ENCODE measurements at regions not wholly inside any gene's neighbourhood (a gene's known extent, or its start where the extent isn't known, plus 50 kb on each side); places are given as distances from the start of the nearest gene placed in this dataset.

GRCh38 chr12:116411977-116412376, 134.5 kb upstream of the MED13L start:
- ATAC-seq (ENCODE audit: poor library complexity) (no peak), DNase-seq (no peak)
- intact Hi-C loops (cut with DNase I, micrococcal nuclease) = no loop called here
- Histone ChIP-seq H3K36me3 (ENCODE audit: insufficient read depth, low read length) (no peaks in the 10 kb centered on the region), H3K27me3 (ENCODE audit: control insufficient read depth in 1 of 2, insufficient read depth in 2 of 2, low read length in 2 of 2) (no peaks in the 10 kb centered on the region), H3K9me3 (ENCODE audit: control insufficient read depth in 1 of 2, insufficient read depth in 1 of 2, low read length in 2 of 2) (no peaks in the 10 kb centered on the region), H3K27ac (ENCODE audit: low read depth in 1 of 2, low read length in 2 of 2) (no peak overlapping the region), H3K4me3 (ENCODE audit: low read length) (no peak overlapping the region), H3K4me1 (ENCODE audit: insufficient read depth, low read length) (no peaks in the 10 kb centered on the region)
- no peaks in the 10 kb centered on the region for H3K27me3 Mint-ChIP-seq
- no peaks in the 10 kb centered on the region for H3K9me3 Mint-ChIP-seq
- H3K27ac Mint-ChIP-seq = no peak overlapping the region
- ChIA-PET CTCF (no interaction called here), POLR2A (no interaction called here)
- no peaks in the 10 kb centered on the region for H3K4me1 Mint-ChIP-seq (ENCODE audit: low read depth)
- no peak for TF ChIP-seq CTCF (IDR thresholded peaks at IDR 0.05)
- H3K36me3 Mint-ChIP-seq (ENCODE audit: low read depth) = no peaks in the 10 kb centered on the region
- no peak overlapping the region for H3K4me3 Mint-ChIP-seq

- H3K27ac Mint-ChIP-seq = no peak overlapping the region
- no peak for TF ChIP-seq CTCF (IDR thresholded peaks at IDR 0.05)
- POLR2A ChIA-PET = no interaction called here
- no peaks in the 10 kb centered on the region for H3K27me3 Mint-ChIP-seq
- no peak for DNase-seq
- intact Hi-C loops (cut with DNase I, micrococcal nuclease) = no loop called here
- Histone ChIP-seq H3K36me3 (ENCODE audit: insufficient read depth, low read length) (no peaks in the 10 kb centered on the region), H3K4me1 (ENCODE audit: insufficient read depth, low read length) (no peaks in the 10 kb centered on the region), H3K9me3 (ENCODE audit: control insufficient read depth in 1 of 2, insufficient read depth in 1 of 2, low read length in 2 of 2) (no peaks in the 10 kb centered on the region), H3K27ac (ENCODE audit: low read depth in 1 of 2, low read length in 2 of 2) (no peak overlapping the region), H3K27me3 (ENCODE audit: control insufficient read depth in 1 of 2, insufficient read depth in 2 of 2, low read length in 2 of 2) (no peaks in the 10 kb centered on the region), H3K4me3 (ENCODE audit: low read length) (no peak overlapping the region)
- CTCF ChIA-PET = no interaction called here
- no peaks in the 10 kb centered on the region for H3K36me3 Mint-ChIP-seq (ENCODE audit: low read depth)
- ATAC-seq (ENCODE audit: poor library complexity) = no peak
- no peaks in the 10 kb centered on the region for H3K4me1 Mint-ChIP-seq (ENCODE audit: low read depth)
- no peaks in the 10 kb centered on the region for H3K9me3 Mint-ChIP-seq
- no peak overlapping the region for H3K4me3 Mint-ChIP-seq
These were observed 137.4 kb upstream of the MED13L start for GRCh38 chr12:116414891-116415290.

GRCh38 chr12:116415408-116416108, 138.1 kb upstream of the MED13L start:
- no peaks in the 10 kb centered on the region for H3K4me1 Mint-ChIP-seq (ENCODE audit: low read depth)
- Histone ChIP-seq H3K36me3 (ENCODE audit: insufficient read depth, low read length) (no peaks in the 10 kb centered on the region), H3K4me1 (ENCODE audit: insufficient read depth, low read length) (no peaks in the 10 kb centered on the region), H3K4me3 (ENCODE audit: low read length) (no peak overlapping the region), H3K27me3 (ENCODE audit: control insufficient read depth in 1 of 2, insufficient read depth in 2 of 2, low read length in 2 of 2) (no peaks in the 10 kb centered on the region), H3K27ac (ENCODE audit: low read depth in 1 of 2, low read length in 2 of 2) (no peak overlapping the region), H3K9me3 (ENCODE audit: control insufficient read depth in 1 of 2, insufficient read depth in 1 of 2, low read length in 2 of 2) (no peaks in the 10 kb centered on the region)
- ChIA-PET POLR2A (no interaction called here), CTCF (no interaction called here)
- DNase-seq (no peak), ATAC-seq (ENCODE audit: poor library complexity) (no peak)
- H3K27ac Mint-ChIP-seq = no peak overlapping the region
- H3K4me3 Mint-ChIP-seq = no peak overlapping the region
- H3K27me3 Mint-ChIP-seq = no peaks in the 10 kb centered on the region
- no peaks in the 10 kb centered on the region for H3K9me3 Mint-ChIP-seq
- intact Hi-C loops (cut with DNase I, micrococcal nuclease) = no loop called here
- no peaks in the 10 kb centered on the region for H3K36me3 Mint-ChIP-seq (ENCODE audit: low read depth)
- TF ChIP-seq CTCF (IDR thresholded peaks at IDR 0.05) = no peak
